ENCODE measurements at regions not wholly inside any gene's neighbourhood (a gene's known extent, or its start where the extent isn't known, plus 50 kb on each side); places are given as distances from the start of the nearest gene placed in this dataset.

DNA sequence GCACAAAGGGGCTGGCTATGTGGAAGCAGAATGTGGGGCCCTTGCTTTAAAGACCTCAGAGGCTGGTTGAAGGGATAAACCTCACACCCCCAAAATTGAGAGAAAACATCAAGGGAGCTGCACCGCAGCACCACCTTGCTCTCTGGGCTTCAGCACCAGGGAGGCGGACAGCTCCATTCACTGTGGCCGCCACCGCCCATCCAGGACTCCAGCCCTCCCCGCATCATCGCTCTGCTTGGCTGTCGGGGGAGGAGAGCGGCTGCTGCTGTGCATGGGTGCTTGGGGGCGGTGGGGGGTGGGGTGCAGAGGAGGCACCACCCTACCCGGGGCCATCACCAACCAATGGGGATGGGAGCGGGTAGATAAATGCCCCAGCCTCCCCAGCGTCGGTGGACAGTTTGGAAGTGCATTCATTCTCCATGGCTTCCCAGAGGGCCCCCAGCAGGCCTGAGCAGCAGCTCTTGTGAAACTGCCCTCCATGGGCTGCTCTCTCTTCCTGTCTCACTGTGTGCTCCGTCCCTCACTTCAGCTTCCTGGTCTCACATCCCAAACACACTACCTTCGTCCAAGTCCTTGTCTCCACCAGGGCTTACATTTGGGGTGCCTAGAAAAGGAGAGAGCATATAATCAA lies 75.7 kb upstream of the BHLHE23 start:
- no peak for TF ChIP-seq ZNF8 (CRISPR knock-in tag; IDR thresholded peaks at IDR 0.05)
- no peak for TF ChIP-seq PPARA (CRISPR knock-in tag; IDR thresholded peaks at IDR 0.05; ENCODE audit: borderline replicate concordance)
- TF ChIP-seq SNAI2 (CRISPR knock-in tag; IDR thresholded peaks at IDR 0.05), result no peak
- TF ChIP-seq, protein P1, sequence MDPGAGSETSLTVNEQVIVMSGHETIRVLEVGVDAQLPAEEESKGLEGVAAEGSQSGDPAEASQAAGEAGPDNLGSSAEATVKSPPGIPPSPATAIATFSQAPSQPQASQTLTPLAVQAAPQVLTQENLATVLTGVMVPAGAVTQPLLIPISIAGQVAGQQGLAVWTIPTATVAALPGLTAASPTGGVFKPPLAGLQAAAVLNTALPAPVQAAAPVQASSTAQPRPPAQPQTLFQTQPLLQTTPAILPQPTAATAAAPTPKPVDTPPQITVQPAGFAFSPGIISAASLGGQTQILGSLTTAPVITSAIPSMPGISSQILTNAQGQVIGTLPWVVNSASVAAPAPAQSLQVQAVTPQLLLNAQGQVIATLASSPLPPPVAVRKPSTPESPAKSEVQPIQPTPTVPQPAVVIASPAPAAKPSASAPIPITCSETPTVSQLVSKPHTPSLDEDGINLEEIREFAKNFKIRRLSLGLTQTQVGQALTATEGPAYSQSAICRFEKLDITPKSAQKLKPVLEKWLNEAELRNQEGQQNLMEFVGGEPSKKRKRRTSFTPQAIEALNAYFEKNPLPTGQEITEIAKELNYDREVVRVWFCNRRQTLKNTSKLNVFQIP (CRISPR knock-in tag; IDR thresholded peaks at IDR 0.05; ENCODE audit: borderline replicate concordance, low read depth), result no peak
- TF ChIP-seq, protein P2, sequence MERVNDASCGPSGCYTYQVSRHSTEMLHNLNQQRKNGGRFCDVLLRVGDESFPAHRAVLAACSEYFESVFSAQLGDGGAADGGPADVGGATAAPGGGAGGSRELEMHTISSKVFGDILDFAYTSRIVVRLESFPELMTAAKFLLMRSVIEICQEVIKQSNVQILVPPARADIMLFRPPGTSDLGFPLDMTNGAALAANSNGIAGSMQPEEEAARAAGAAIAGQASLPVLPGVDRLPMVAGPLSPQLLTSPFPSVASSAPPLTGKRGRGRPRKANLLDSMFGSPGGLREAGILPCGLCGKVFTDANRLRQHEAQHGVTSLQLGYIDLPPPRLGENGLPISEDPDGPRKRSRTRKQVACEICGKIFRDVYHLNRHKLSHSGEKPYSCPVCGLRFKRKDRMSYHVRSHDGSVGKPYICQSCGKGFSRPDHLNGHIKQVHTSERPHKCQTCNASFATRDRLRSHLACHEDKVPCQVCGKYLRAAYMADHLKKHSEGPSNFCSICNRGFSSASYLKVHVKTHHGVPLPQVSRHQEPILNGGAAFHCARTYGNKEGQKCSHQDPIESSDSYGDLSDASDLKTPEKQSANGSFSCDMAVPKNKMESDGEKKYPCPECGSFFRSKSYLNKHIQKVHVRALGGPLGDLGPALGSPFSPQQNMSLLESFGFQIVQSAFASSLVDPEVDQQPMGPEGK (CRISPR knock-in tag; IDR thresholded peaks at IDR 0.05; ENCODE audit: borderline replicate concordance), result no peak
- no peak for TF ChIP-seq ZFP30 (CRISPR knock-in tag; IDR thresholded peaks at IDR 0.05)
- TF ChIP-seq ESRRG (CRISPR knock-in tag; IDR thresholded peaks at IDR 0.05), result no peak
- TF ChIP-seq OSR1 (CRISPR knock-in tag; IDR thresholded peaks at IDR 0.05), result no peak
- TF ChIP-seq CSDC2 (CRISPR knock-in tag; IDR thresholded peaks at IDR 0.05), result no peak
- no peak for TF ChIP-seq ARNTL (CRISPR knock-in tag; IDR thresholded peaks at IDR 0.05; ENCODE audit: borderline replicate concordance, low read depth)

Data from SK-N-SH treated with all-trans-retinoic acid at 6 μM for 48 hours (cell line).